Astrocyte (in vitro differentiated cells and primary cell): ENCODE measurements at regions not wholly inside any gene's neighbourhood (a gene's known extent, or its start where the extent isn't known, plus 50 kb on each side); places are given as distances from the start of the nearest gene placed in this dataset.
A peak's percentile ranks its signal among the peaks of the same experiment; 100 is the strongest.
"Not testable (repeated sequence)": the region's sequence is repeated elsewhere in the genome, so short reads cannot be mapped to it uniquely, and the experiment has no call there.

ENCODE experiments used
- DNase-seq: peaks from one replicate; pipeline ENCODE4 v3.0.0-alpha.2; 2010; ENCODE audit warnings: low read depth
- FAIRE-seq: peaks from 2 replicates; lab custom pipeline; 2011; peaks lifted over from hg19 to GRCh38; lab: Jason Lieb, UNC
- H2AFZ ChIP-seq: 2 replicates; pipeline ENCODE4 v1.6.0; 2012; ENCODE audit warnings: low read depth, low read length, inconsistent platforms
- H3K27ac ChIP-seq: 2 replicates; pipeline ENCODE4 v1.5.1; 2011; ENCODE audit warnings: low read depth, low read length, inconsistent platforms
- H3K27me3 ChIP-seq: 2 replicates; pipeline ENCODE4 v1.6.0; 2011; ENCODE audit warnings: low read length, inconsistent platforms; ENCODE audit not compliant: insufficient read depth
- H3K36me3 ChIP-seq: 2 replicates; pipeline ENCODE4 v1.5.1; 2011; ENCODE audit warnings: low read length, inconsistent platforms; ENCODE audit not compliant: insufficient read depth
- H3K4me1 ChIP-seq: 2 replicates; pipeline ENCODE4 v1.5.1; 2011; ENCODE audit warnings: low read length, inconsistent platforms; ENCODE audit not compliant: insufficient read depth
- H3K4me2 ChIP-seq: 2 replicates; pipeline ENCODE4 v1.6.0; 2012; ENCODE audit warnings: low read length, inconsistent platforms
- H3K4me3 ChIP-seq: 2 replicates; pipeline ENCODE4 v1.5.1; 2011; ENCODE audit warnings: low read depth, mild to moderate bottlenecking, low read length, inconsistent platforms; ENCODE audit not compliant: insufficient read depth
- H3K79me2 ChIP-seq: 2 replicates; pipeline ENCODE4 v1.6.0; 2012; ENCODE audit warnings: mild to moderate bottlenecking, low read length, inconsistent platforms; ENCODE audit not compliant: insufficient read depth
- H3K9ac ChIP-seq: 2 replicates; pipeline ENCODE4 v1.6.0; 2012; ENCODE audit warnings: mild to moderate bottlenecking, low read length, inconsistent platforms
- H3K9me3 ChIP-seq: 2 replicates; pipeline ENCODE4 v1.5.1; 2012; ENCODE audit warnings: low read depth, mild to moderate bottlenecking, low read length, inconsistent platforms; ENCODE audit not compliant: insufficient read depth
- H4K20me1 ChIP-seq: 2 replicates; pipeline ENCODE4 v1.6.0; 2012; ENCODE audit warnings: low read length, inconsistent platforms; ENCODE audit not compliant: insufficient read depth
- H3K27ac Mint-ChIP-seq: one replicate; pipeline ENCODE4 v1.8.0; 2021; ENCODE audit warnings: mild to moderate bottlenecking, mixed read lengths; ENCODE audit not compliant: unreplicated experiment
- H3K27me3 Mint-ChIP-seq: one replicate; pipeline ENCODE4 v1.8.0; 2021; ENCODE audit warnings: low read depth, mixed read lengths; ENCODE audit not compliant: unreplicated experiment
- H3K36me3 Mint-ChIP-seq: one replicate; pipeline ENCODE4 v1.8.0; 2021; ENCODE audit warnings: low read depth, mixed read lengths; ENCODE audit not compliant: unreplicated experiment
- H3K4me1 Mint-ChIP-seq: one replicate; pipeline ENCODE4 v1.8.0; 2021; ENCODE audit warnings: low read depth, mixed read lengths; ENCODE audit not compliant: unreplicated experiment
- H3K4me3 Mint-ChIP-seq: one replicate; pipeline ENCODE4 v1.8.0; 2021; ENCODE audit warnings: mild to moderate bottlenecking, moderate library complexity, mixed read lengths; ENCODE audit not compliant: unreplicated experiment
- H3K9me3 Mint-ChIP-seq: one replicate; pipeline ENCODE4 v1.8.0; 2021; ENCODE audit warnings: mild to moderate bottlenecking, mixed read lengths; ENCODE audit not compliant: unreplicated experiment
- EZH2 ChIP-seq: IDR thresholded peaks from 2 replicates; pipeline ENCODE4 v1.6.1; 2012; ENCODE audit warnings: mild to moderate bottlenecking, low read length, inconsistent platforms; ENCODE audit not compliant: insufficient read depth
- TF ChIP-seq, protein P1 (sequence below): IDR thresholded peaks from 2 replicates; pipeline ENCODE4 v1.5.1; 2011; ENCODE audit warnings: low read depth, mild to moderate bottlenecking, inconsistent platforms, low read length, moderate library complexity; ENCODE audit not compliant: insufficient read depth

DNA sequence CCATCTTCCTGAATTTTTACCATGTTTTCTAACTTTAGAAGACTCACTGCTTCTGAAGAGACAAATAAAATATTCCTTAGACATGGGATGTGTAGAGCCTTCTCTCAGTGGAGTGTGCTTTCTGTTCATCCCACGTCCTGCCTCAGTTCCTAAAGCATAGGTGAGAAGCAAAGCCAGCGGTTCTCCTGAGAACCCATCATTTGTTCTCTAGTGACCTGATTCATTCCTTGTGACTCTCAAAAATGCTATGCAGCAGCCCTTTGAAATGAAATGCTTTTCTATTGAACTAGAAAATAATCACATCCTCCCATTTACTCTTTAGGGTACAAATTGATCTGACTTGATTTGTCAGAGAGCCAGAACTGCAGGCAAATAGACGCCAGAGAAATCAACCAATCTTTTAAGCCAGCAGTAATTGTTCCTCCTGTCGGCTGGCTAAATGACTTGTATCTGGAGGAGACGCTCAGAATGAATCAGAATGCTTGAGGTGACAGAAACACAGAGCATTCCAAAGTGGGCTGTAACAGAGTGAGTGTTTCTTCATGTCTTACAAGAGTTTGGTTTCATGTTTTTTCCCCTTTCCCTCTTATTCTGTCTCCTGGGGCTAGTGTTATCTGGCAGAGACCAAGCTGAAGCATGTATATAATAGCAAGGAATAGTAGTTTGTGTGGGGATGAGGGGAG is 81.3 kb upstream of the TMEM178A start:
- DNase-seq, result peak; percentile 84
- no peak overlapping the region for H2AFZ ChIP-seq
- no peak overlapping the region for H3K4me3 ChIP-seq
- no peak for TF ChIP-seq EZH2
- TF ChIP-seq, protein P1, sequence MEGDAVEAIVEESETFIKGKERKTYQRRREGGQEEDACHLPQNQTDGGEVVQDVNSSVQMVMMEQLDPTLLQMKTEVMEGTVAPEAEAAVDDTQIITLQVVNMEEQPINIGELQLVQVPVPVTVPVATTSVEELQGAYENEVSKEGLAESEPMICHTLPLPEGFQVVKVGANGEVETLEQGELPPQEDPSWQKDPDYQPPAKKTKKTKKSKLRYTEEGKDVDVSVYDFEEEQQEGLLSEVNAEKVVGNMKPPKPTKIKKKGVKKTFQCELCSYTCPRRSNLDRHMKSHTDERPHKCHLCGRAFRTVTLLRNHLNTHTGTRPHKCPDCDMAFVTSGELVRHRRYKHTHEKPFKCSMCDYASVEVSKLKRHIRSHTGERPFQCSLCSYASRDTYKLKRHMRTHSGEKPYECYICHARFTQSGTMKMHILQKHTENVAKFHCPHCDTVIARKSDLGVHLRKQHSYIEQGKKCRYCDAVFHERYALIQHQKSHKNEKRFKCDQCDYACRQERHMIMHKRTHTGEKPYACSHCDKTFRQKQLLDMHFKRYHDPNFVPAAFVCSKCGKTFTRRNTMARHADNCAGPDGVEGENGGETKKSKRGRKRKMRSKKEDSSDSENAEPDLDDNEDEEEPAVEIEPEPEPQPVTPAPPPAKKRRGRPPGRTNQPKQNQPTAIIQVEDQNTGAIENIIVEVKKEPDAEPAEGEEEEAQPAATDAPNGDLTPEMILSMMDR, result no peak
- no peak overlapping the region for H3K27ac ChIP-seq
- H3K27ac Mint-ChIP-seq, result peak overlapping the region; percentile 80
- H4K20me1 ChIP-seq, result no peaks in the 10 kb centered on the region
- H3K9me3 ChIP-seq, result peaks cover 10% of the 10 kb centered on the region
- peaks cover 10% of the 10 kb centered on the region for H3K36me3 Mint-ChIP-seq
- H3K4me3 Mint-ChIP-seq, result no peak overlapping the region
- H3K27me3 ChIP-seq, result no peaks in the 10 kb centered on the region
- peak overlapping the region; percentile 4 for H3K9ac ChIP-seq
- H3K36me3 ChIP-seq, result no peaks in the 10 kb centered on the region
- peak overlapping the region; percentile 47 for H3K4me2 ChIP-seq
- peaks cover 12% of the 10 kb centered on the region for H3K4me1 Mint-ChIP-seq
- no peaks in the 10 kb centered on the region for H3K27me3 Mint-ChIP-seq
- peak; percentile 76 for FAIRE-seq
- H3K9me3 Mint-ChIP-seq, result peaks cover 15% of the 10 kb centered on the region
- H3K79me2 ChIP-seq, result no peaks in the 10 kb centered on the region
- H3K4me1 ChIP-seq, result peaks cover 6% of the 10 kb centered on the region

DNA sequence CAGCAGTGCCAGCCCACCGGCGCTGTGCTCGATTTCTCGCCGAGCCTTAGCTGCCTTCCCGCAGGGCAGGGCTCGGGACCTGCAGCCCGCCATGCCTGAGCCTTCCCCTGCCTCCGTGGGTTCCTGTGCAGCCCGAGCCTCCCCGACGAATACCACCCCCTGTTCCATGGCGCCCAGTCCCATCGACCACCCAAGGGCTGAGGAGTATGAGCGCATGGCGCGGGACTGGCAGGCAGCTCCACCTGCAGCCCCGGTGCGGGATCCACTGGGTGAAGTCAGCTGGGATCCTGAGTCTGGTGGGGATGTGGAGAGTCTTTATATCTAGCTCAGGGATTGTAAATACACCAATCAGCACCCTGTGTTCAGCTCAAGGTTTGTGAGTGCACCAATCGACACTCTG is 80.2 kb upstream of the TMEM178A start:
- not testable (repeated sequence) for H3K27me3 ChIP-seq, H2AFZ ChIP-seq, H4K20me1 ChIP-seq, H3K36me3 Mint-ChIP-seq, FAIRE-seq, H3K4me2 ChIP-seq, H3K4me1 ChIP-seq, H3K36me3 ChIP-seq, H3K9ac ChIP-seq, DNase-seq, H3K27me3 Mint-ChIP-seq, H3K9me3 ChIP-seq, H3K27ac ChIP-seq, H3K4me3 Mint-ChIP-seq, H3K4me3 ChIP-seq, H3K79me2 ChIP-seq
- Mint-ChIP-seq H3K9me3 (peaks cover 13% of the 10 kb centered on the region), H3K27ac (peak overlapping the region; percentile 59), H3K4me1 (peaks cover 12% of the 10 kb centered on the region)

DNA sequence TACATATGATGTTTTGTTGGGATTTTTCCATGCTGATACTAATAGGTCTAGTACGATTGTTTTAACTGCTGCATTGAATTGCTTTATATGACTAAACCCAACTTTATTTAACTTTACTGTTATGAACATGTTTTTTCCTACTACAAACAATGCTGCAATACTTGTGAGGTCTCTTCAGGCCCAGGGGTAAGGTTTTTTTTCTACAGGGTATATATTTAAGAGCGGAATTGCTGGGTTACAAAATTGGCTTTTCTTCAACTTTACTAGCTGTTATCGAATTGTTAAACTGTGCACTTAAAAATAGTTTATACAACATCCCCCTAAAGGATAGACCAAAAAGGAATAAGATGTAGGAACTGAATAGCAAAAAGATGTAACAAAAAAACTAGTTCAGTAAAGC is 78.5 kb upstream of the TMEM178A start:
- TF ChIP-seq, protein P1, result no peak
- TF ChIP-seq EZH2, result no peak
- no peak overlapping the region for H3K4me3 ChIP-seq
- H3K9me3 ChIP-seq, result peaks cover 10% of the 10 kb centered on the region
- DNase-seq, result no peak
- no peak overlapping the region for H2AFZ ChIP-seq
- H3K4me2 ChIP-seq, result no peak overlapping the region
- H3K9ac ChIP-seq, result no peak overlapping the region
- Mint-ChIP-seq H3K4me3 (no peak overlapping the region), H3K4me1 (peaks cover 12% of the 10 kb centered on the region), H3K27ac (no peak overlapping the region), H3K36me3 (peaks cover 4% of the 10 kb centered on the region), H3K27me3 (no peaks in the 10 kb centered on the region), H3K9me3 (peaks cover 4% of the 10 kb centered on the region)
- FAIRE-seq, result no peak
- no peak overlapping the region for H3K27ac ChIP-seq
- no peaks in the 10 kb centered on the region for H4K20me1 ChIP-seq
- peaks cover 6% of the 10 kb centered on the region for H3K4me1 ChIP-seq
- H3K36me3 ChIP-seq, result no peaks in the 10 kb centered on the region
- H3K27me3 ChIP-seq, result no peaks in the 10 kb centered on the region
- H3K79me2 ChIP-seq, result no peaks in the 10 kb centered on the region
